Mesenchymal stem cell (in vitro differentiated cells and primary cell): ENCODE measurements at regions not wholly inside any gene's neighbourhood (a gene's known extent, or its start where the extent isn't known, plus 50 kb on each side); places are given as distances from the start of the nearest gene placed in this dataset.

Experiments
- DNase-seq: peaks from one replicate; pipeline ENCODE4 v3.0.0-alpha.2; 2013
- H2AFZ ChIP-seq: one replicate; pipeline ENCODE4 v1.6.1; 2013; ENCODE audit warnings: low read depth, mild to moderate bottlenecking, control low read depth, inconsistent platforms, low read length, moderate library complexity
- H2AK5ac ChIP-seq: 2 replicates; pipeline ENCODE4 v1.6.1; 2013; ENCODE audit warnings: low read length, moderate library complexity, mild to moderate bottlenecking, inconsistent platforms; ENCODE audit not compliant: severe bottlenecking
- H2BK120ac ChIP-seq: one replicate; pipeline ENCODE4 v1.6.1; 2013; ENCODE audit warnings: low read depth, mild to moderate bottlenecking, inconsistent platforms, low read length, moderate library complexity
- H2BK12ac ChIP-seq, 2 experiments: one replicate each; pipeline ENCODE4 v1.6.1; 2013; ENCODE audit warnings: inconsistent platforms in 2 of 2, low read length in 2 of 2, mild to moderate bottlenecking in 2 of 2, moderate library complexity in 2 of 2, control low read depth in 1 of 2
- H2BK15ac ChIP-seq: one replicate; pipeline ENCODE4 v1.6.1; 2013; ENCODE audit warnings: mild to moderate bottlenecking, low read depth, inconsistent platforms; ENCODE audit not compliant: poor library complexity, severe bottlenecking
- H2BK5ac ChIP-seq: 2 replicates; pipeline ENCODE4 v1.6.1; 2013; ENCODE audit warnings: low read depth, mild to moderate bottlenecking, low read length, control low read depth, inconsistent platforms; ENCODE audit not compliant: poor library complexity, severe bottlenecking
- H3K14ac ChIP-seq, 2 experiments: one replicate each; pipeline ENCODE4 v1.6.1; 2013; ENCODE audit warnings: inconsistent platforms in 2 of 2, low read length in 2 of 2, control low read depth in 1 of 2, mild to moderate bottlenecking in 1 of 2, moderate library complexity in 1 of 2
- H3K18ac ChIP-seq, 2 experiments: one replicate each; pipeline ENCODE4 v1.6.1; 2013; ENCODE audit warnings: inconsistent platforms in 2 of 2, low read length in 2 of 2, control low read depth in 1 of 2, low read depth in 1 of 2, mild to moderate bottlenecking in 1 of 2
- H3K23ac ChIP-seq, 2 experiments: one replicate each; pipeline ENCODE4 v1.6.1; 2013; ENCODE audit warnings: inconsistent platforms in 2 of 2, low read length in 2 of 2, mild to moderate bottlenecking in 2 of 2, moderate library complexity in 2 of 2, control low read depth in 1 of 2
- H3K27ac ChIP-seq: 2 replicates; pipeline ENCODE4 v1.5.1; 2013; ENCODE audit warnings: mild to moderate bottlenecking, moderate library complexity, low read length, control low read depth, inconsistent platforms; ENCODE audit not compliant: poor library complexity, severe bottlenecking
- H3K27me3 ChIP-seq, 2 experiments: 2 replicates each; pipeline versions ENCODE4 v1.6.1 to v1.7.0; 2013; ENCODE audit warnings: low read length in 2 of 2, mild to moderate bottlenecking in 2 of 2, moderate library complexity in 2 of 2, control low read depth in 1 of 2, inconsistent platforms in 1 of 2; ENCODE audit not compliant: control insufficient read depth in 1 of 2, insufficient read depth in 1 of 2
- H3K36me3 ChIP-seq, 2 experiments: 2 replicates each; pipeline versions ENCODE4 v1.6.1 to v1.7.0; 2013; ENCODE audit warnings: low read length in 2 of 2, control low read depth in 1 of 2, inconsistent platforms in 1 of 2, low read depth in 1 of 2, mild to moderate bottlenecking in 1 of 2; ENCODE audit not compliant: insufficient read depth in 2 of 2, control insufficient read depth in 1 of 2
- H3K4ac ChIP-seq, 2 experiments: one replicate each; pipeline ENCODE4 v1.6.1; 2013; ENCODE audit warnings: inconsistent platforms in 2 of 2, low read length in 2 of 2, mild to moderate bottlenecking in 2 of 2, moderate library complexity in 2 of 2, control low read depth in 1 of 2, low read depth in 1 of 2
- H3K4me1 ChIP-seq: 2 replicates; pipeline ENCODE4 v1.6.1; 2013; ENCODE audit warnings: low read depth, low read length, control low read depth; ENCODE audit not compliant: control insufficient read depth, insufficient read depth
- H3K4me2 ChIP-seq: 2 replicates; pipeline ENCODE4 v1.6.1; 2013; ENCODE audit warnings: low read length, mild to moderate bottlenecking, inconsistent platforms; ENCODE audit not compliant: poor library complexity, severe bottlenecking
- H3K4me3 ChIP-seq, 2 experiments: 2 replicates each; pipeline versions ENCODE4 v1.5.1 to v1.7.0; 2013; ENCODE audit warnings: low read length in 2 of 2, mild to moderate bottlenecking in 2 of 2, control low read depth in 1 of 2, low read depth in 1 of 2; ENCODE audit not compliant: insufficient read depth in 1 of 2
- H3K79me1 ChIP-seq: replicated peaks from 2 replicates; pipeline ENCODE4 v1.6.1; 2013; ENCODE audit warnings: mild to moderate bottlenecking, control low read depth, low read length, inconsistent platforms; ENCODE audit not compliant: poor library complexity, severe bottlenecking
- H3K9ac ChIP-seq: 2 replicates; pipeline ENCODE4 v1.7.0; 2013; ENCODE audit warnings: mild to moderate bottlenecking, low read length, moderate library complexity
- H3K9me3 ChIP-seq: 2 replicates; pipeline ENCODE4 v1.7.0; 2013; ENCODE audit warnings: mild to moderate bottlenecking, low read length; ENCODE audit not compliant: control insufficient read depth
- H4K8ac ChIP-seq: one replicate; pipeline ENCODE4 v1.6.1; 2013; ENCODE audit warnings: inconsistent platforms, mild to moderate bottlenecking, low read length, moderate library complexity
- H4K91ac ChIP-seq: one replicate; pipeline ENCODE4 v1.6.1; 2013; ENCODE audit warnings: mild to moderate bottlenecking, low read length, inconsistent platforms
- WGBS: methylation state at CpG from one replicate; pipeline ENCODE4 v1.1.7; 2013; ENCODE audit warnings: mixed read lengths; 5-methylcytosine and 5-hydroxymethylcytosine counted together

DNA sequence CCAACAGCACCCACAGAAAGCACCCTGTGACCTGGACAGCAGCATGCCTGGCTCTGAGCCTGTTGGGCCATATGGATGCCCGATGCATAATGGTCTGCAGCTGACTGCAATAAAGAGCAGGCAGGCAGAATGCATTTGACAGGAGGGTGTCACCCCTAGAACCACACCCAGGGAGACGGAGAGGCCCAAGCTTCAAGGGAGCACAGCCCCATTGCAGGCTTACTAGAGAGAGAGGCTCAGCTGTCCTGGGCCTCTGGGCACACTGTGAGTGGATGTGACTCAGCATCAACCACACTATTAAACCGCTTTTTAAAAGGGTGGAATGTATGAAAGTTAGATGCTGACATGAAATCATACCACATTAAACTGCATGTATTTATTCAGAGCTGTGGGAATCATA is 365.3 kb downstream of the CTTN start:
- Histone ChIP-seq H3K9ac (no peak overlapping the region), H2BK5ac (no peak overlapping the region)
- WGBS: 81% methylated on average over 2 of the region's 3 CpGs

GRCh38 chr11:70764356-70764905 is 366.1 kb downstream of the CTTN start:
- Histone ChIP-seq H3K9me3 (peaks cover 4% of the 10 kb centered on the region), H3K18ac (no peak overlapping the region), H3K4me1 (peaks cover 2% of the 10 kb centered on the region), H4K8ac (no peak overlapping the region), H3K14ac (no peak overlapping the region), H3K4ac (no peak overlapping the region), H2AFZ (no peak overlapping the region), H4K91ac (no peak overlapping the region), H3K36me3 (peaks cover 0 to 5% of the 10 kb centered on the region in 2 experiments), H3K79me1 (no peaks in the 10 kb centered on the region), H3K9ac (no peak overlapping the region), H2BK120ac (no peak overlapping the region), H2BK5ac (no peak overlapping the region), H2AK5ac (no peak overlapping the region), H2BK15ac (no peak overlapping the region), H3K23ac (no peak overlapping the region), H2BK12ac (no peak overlapping the region), H3K4me3 (no peak overlapping the region), H3K4me2 (no peak overlapping the region), H3K27ac (no peak overlapping the region), H3K27me3 (peaks cover 0 to 8% of the 10 kb centered on the region in 2 experiments)
- DNase-seq: no peak
- 68% methylated on average over 3 of the region's 3 CpGs for WGBS

More for the DNA sequence above, 365.3 kb downstream of the CTTN start:
- H3K14ac ChIP-seq: no peak overlapping the region
- peaks cover 0 to 4% of the 10 kb centered on the region in 2 experiments for H3K36me3 ChIP-seq
- no peak overlapping the region for H4K8ac ChIP-seq
- DNase-seq: no peak
- H2BK120ac ChIP-seq: no peak overlapping the region
- no peak overlapping the region for H4K91ac ChIP-seq
- H3K4me3 ChIP-seq: no peak overlapping the region
- H3K4me1 ChIP-seq: peaks cover 2% of the 10 kb centered on the region
- peaks cover 4% of the 10 kb centered on the region for H3K9me3 ChIP-seq
- H3K27me3 ChIP-seq: peaks cover 0 to 8% of the 10 kb centered on the region in 2 experiments
- no peak overlapping the region for H3K4me2 ChIP-seq
- no peak overlapping the region for H3K18ac ChIP-seq
- H2BK12ac ChIP-seq: no peak overlapping the region
- H3K79me1 ChIP-seq: no peaks in the 10 kb centered on the region
- H3K4ac ChIP-seq: no peak overlapping the region
- no peak overlapping the region for H2AFZ ChIP-seq
- H3K27ac ChIP-seq: no peak overlapping the region
- H3K23ac ChIP-seq: no peak overlapping the region
- no peak overlapping the region for H2BK15ac ChIP-seq
- H2AK5ac ChIP-seq: no peak overlapping the region

- Histone ChIP-seq H4K91ac (no peak overlapping the region), H2AFZ (no peak overlapping the region), H3K4me2 (no peak overlapping the region), H2BK120ac (no peak overlapping the region), H3K4me3 (no peak overlapping the region), H4K8ac (no peak overlapping the region), H3K27me3 (no peaks in the 10 kb centered on the region), H2BK5ac (no peak overlapping the region), H2BK12ac (no peak overlapping the region), H3K4ac (no peak overlapping the region), H2BK15ac (no peak overlapping the region), H2AK5ac (no peak overlapping the region), H3K36me3 (peaks cover 0 to 5% of the 10 kb centered on the region in 2 experiments), H3K27ac (no peak overlapping the region), H3K18ac (no peak overlapping the region), H3K9me3 (no peaks in the 10 kb centered on the region), H3K9ac (no peak overlapping the region), H3K4me1 (peaks cover 2% of the 10 kb centered on the region), H3K23ac (no peak overlapping the region), H3K14ac (no peak overlapping the region), H3K79me1 (no peaks in the 10 kb centered on the region)
- WGBS: 88% methylated on average over 8 of the region's 8 CpGs
- DNase-seq: no peak
These were observed 368.6 kb downstream of the CTTN start for GRCh38 chr11:70766901-70767300.

DNA sequence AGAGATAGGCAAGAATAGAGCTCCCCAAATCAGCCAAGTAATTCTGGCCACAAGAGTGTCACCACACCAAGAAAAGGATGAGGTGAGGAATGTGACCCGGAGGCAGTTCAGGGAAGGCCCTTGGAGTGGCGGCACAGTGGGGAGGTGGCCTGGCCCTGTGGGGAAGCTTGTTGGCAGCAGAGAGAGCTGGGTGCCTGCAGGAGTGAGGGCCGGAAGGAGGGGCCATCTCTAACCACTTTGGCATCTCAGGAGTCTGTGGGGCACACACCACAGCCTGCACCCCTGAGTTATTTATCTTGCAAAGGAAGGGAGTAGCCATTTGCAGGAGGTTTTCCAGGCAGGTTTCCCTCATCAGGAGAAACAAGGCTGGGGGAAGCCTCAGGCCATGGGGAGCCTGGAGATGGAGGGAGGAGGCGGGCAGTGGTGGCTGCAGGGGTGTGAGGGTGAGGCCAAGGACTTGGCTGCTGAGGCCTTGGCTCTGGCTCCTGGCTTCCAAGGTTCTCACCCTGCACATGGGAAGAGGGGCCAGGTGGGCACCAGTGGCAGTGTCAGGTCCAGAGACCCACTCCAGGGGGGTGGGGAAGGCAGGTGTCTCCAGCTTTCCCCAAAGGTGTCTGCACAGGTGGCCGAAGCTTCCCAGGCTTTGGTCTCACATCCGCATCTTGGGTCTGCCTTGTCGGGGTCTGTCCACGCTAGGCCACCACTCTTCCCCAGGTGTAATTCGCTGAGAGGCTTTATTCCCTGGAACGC is 370.2 kb downstream of the CTTN start:
- H3K27me3 ChIP-seq: no peaks in the 10 kb centered on the region
- H2BK120ac ChIP-seq: no peak overlapping the region
- no peak overlapping the region for H3K14ac ChIP-seq
- no peak overlapping the region for H2BK15ac ChIP-seq
- H2AFZ ChIP-seq: no peak overlapping the region
- H4K91ac ChIP-seq: no peak overlapping the region
- H2AK5ac ChIP-seq: no peak overlapping the region
- no peak overlapping the region for H2BK12ac ChIP-seq
- no peaks in the 10 kb centered on the region for H3K79me1 ChIP-seq
- H3K36me3 ChIP-seq: peaks cover 0 to 5% of the 10 kb centered on the region in 2 experiments
- 92% methylated on average over 10 of the region's 10 CpGs for WGBS
- H3K9me3 ChIP-seq: peaks cover under 1% of the 10 kb centered on the region
- no peak overlapping the region for H3K23ac ChIP-seq
- H3K4me1 ChIP-seq: peaks cover 2% of the 10 kb centered on the region
- H3K4ac ChIP-seq: no peak overlapping the region
- no peak overlapping the region for H3K9ac ChIP-seq
- H2BK5ac ChIP-seq: no peak overlapping the region
- DNase-seq: no peak
- no peak overlapping the region for H3K4me3 ChIP-seq
- no peak overlapping the region for H3K27ac ChIP-seq
- H4K8ac ChIP-seq: no peak overlapping the region
- no peak overlapping the region for H3K4me2 ChIP-seq
- no peak overlapping the region for H3K18ac ChIP-seq
